GM21529 (cell line): ENCODE measurements at regions not wholly inside any gene's neighbourhood (a gene's known extent, or its start where the extent isn't known, plus 50 kb on each side); places are given as distances from the start of the nearest gene placed in this dataset.
"Not testable (repeated sequence)": the region's sequence is repeated elsewhere in the genome, so short reads cannot be mapped to it uniquely, and the experiment has no call there.

Experiments
- ATAC-seq: cut with Tn5 transposase; IDR thresholded peaks from one replicate; pipeline ENCODE4 v1.9.1; 2021; ENCODE audit not compliant: unreplicated experiment

- ATAC-seq: no peak
These were observed 118.3 kb downstream of the EXOC5 start for GRCh38 chr14:57150449-57150848.

DNA sequence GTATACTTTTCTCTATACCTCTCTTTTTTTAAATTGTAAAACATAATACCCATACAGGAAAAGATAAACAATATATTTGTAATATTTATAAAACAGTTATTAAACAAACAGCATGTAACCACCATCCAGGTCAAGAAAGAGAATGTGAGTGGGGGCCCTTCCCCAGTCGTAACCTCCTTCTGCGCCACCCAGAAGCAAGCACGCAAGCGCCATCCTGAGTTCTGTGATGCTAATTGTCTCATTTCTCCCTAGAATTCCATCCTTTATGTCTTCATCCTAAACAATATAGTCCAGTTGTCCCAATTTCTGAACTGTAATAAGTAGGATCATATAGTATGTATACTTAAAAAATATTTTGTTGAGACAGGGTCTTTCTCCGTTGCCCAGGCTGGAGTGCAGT lies 129.5 kb downstream of the EXOC5 start:
- ATAC-seq: no peak

DNA sequence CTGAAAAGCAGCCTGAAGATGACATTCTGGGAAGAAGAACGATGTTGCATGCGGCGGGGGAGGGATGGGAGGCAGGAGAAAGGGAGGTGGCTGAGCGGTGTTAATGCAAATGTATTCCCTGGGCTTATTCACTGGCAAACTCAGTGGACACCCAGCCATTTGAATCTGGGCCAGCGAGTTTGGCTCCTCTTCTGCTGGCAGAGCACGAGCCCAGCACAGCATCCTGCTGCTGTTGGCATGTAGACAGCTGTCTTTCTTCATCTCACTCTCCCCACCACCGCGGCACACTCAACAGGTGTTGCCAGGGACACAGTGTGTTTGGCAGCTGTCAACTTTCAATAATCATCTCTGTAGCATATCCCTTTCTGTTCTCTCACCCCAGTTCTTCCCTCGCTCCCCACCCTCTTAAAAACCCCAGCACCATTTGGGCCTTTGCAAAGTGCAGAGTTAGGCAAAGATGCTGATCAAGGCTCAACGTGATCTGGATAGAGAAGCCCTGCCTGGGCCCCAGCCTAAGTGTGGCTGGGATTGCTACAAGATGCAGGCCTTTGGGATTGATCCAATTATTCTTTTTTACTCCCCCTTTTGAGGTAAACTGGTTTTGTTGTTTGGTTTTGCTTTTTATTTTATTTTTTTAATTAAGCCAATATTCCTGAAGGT lies 131.9 kb downstream of the EXOC5 start:
- no peak for ATAC-seq

DNA sequence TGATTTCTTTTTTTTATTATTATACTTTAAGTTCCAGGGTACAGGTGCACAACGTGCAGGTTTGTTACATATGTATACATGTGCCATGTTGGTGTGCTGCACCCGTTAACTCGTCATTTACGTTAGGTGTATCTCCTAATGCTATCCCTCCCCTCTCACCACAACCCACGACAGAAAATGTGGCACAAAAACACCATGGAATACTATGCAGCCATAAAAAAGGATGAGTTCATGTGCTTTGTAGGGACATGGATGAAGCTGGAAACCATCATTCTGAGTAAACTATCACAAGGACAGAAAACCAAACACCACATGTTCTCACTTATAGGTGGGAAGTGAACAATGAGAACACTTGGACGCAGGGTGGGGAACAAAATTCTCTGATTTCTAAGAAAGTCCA lies 140.9 kb downstream of the EXOC5 start:
- ATAC-seq: not testable (repeated sequence)

DNA sequence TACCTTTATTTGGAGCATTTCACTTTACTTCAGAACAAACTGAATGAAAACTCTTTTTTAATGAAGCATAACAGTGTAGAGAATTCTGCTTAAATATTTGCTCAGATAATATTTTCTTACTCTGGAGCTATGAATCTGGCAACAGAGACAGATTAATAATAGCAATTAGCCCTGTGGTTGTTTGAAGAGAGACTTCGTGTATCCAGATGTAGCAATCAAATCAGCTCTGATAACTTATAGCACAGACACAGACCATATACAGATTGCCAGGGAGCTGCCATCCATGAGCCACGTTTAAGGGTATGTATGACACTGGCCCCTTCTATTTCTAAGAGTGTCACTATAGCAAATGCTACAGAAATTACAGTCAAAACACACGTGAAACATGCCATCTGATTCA lies 146.6 kb downstream of the EXOC5 start:
- ATAC-seq: no peak

DNA sequence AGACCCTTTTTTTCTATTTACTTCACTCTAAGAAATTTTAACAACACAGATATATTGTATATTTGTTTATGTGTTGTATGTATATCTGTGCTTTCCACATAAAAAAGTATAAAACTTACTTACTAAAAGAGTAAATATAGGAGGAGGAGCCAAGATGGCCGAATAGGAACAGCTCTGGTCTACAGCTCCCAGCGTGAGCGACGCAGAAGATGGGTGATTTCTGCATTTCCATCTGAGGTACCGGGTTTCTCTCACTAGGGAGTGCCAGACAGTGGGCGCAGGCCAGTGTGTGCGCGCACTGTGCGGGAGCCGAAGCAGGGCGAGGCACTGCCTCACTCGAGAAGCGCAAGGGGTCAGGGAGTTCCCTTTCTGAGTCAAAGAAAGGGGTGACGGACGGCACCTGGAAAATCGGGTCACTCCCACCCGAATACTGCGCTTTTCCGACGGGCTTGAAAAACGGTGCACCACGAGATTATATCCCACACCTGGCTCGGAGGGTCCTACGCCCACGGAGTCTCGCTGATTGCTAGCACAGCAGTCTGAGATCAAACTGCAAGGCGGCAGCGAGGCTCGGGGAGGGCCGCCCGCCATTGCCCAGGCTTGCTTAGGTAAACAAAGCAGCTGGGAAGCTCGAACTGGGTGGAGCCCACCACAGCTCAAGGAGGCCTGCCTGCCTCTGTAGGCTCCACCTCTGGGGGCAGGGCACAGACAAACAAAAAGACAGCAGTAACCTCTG lies 156.5 kb downstream of the EXOC5 start:
- ATAC-seq: not testable (repeated sequence)

GRCh38 chr14:57110411-57110810 lies 158.3 kb downstream of the EXOC5 start:
- ATAC-seq: not testable (repeated sequence)

DNA sequence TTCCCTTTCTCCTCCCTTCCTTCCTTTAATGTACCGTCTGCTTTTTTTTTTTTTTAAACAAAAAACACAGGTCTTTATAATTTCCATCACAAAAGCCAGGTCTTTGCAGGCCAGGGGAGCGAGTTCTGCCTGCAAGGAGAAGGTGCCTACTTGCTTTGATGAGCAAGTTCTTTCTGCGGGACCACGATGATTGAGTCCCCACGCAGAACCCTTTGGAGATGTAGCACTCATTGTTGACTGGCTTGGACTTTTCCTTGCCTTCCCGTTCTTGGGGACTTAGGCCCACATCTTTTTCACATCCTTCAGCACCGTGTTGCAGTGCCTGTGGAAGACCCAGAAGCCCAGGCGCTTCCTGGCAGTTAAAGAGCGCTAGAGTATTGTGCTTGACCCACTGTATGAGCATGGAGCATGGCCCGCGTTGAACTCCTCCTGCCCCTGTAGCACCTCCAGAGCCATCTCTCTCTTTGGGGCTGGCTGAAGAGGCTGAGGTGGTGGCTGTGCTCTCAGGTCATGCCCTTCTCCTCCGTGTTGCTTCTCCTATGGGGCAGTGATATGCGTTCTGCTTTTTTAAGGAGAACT lies 177.6 kb downstream of the EXOC5 start:
- no peak for ATAC-seq

- no peak for ATAC-seq
These were observed 178.8 kb downstream of the EXOC5 start for GRCh38 chr14:57089901-57090300.

DNA sequence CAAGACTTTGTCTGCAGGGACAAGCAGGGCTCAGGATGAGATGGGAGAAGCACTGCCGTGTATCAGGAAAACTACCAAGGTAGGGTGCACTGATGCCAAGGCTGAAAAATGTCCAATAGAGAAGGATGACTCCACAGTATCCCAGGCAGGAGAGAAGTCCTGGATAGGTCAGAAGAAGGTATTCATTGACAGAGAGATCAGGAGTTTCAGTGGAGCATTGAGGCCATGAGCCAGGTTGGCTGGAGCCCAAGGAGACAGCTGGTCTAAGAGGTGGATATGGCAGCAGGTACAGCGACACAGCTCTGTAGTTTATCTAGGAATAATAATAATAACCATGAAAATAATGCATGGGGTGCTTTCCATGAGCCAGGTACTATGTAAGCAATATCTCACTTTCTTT lies 180.9 kb downstream of the EXOC5 start:
- ATAC-seq: no peak

- ATAC-seq: no peak
These were observed 182.2 kb downstream of the EXOC5 start for GRCh38 chr14:57086271-57087162.

- ATAC-seq: no peak
These were observed 182.9 kb downstream of the EXOC5 start for GRCh38 chr14:57085801-57086200.

DNA sequence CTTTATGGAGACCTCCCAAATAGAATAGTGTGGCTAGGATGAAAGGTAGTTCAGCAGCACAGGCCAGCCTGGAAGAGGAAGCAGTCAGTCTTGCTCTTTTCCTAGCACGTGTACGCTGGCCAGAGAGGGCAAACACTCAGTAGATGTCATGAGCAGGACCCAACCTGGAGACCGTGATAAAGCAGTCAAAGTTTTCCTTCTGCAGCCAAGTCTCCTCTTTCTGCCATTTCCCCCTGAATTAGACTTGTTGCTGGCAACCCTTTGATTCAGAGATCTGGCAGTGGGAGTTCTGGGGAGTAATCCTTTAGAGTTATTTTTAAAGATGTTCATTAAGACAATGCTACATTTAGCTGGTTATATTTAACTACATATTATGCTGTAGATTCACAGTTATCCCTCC lies 183.7 kb downstream of the EXOC5 start:
- ATAC-seq: no peak

DNA sequence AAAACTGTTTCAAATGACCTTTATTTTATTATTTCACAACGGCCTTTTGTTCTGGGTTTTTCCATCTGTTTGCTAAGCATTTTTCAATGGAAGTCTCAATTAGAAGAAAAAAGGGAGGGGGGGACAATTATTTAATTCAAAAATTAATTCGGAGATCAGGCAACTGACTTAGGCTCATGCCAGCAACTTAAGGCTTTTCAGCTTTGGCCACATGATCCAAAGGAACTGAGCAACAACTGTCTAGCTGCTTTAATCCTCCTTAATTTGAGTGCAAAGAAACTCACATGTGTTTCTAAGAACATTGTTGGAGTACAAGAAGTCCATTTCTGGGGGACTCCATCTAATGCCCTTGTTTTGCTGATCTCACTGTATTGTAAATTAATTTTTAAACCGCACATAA lies 188.0 kb downstream of the EXOC5 start:
- ATAC-seq: no peak

DNA sequence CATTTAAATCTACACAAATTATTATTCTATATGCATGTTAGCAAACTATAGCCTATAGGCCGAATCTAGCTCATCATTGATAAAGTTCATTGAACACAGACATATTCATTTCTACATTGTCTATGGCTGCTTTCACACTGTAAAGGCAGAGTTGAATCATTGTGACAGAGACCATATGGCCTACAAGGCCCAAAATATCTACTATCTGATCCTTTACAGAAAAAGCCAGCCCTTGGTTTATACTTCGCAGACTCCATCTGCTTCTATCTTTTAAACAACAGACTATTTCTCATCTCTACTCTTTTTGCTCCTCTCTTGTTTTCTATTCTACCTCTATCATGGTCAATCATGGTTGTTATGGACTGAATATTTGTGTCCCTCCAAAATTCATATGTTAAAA lies 190.7 kb downstream of the EXOC5 start:
- no peak for ATAC-seq

DNA sequence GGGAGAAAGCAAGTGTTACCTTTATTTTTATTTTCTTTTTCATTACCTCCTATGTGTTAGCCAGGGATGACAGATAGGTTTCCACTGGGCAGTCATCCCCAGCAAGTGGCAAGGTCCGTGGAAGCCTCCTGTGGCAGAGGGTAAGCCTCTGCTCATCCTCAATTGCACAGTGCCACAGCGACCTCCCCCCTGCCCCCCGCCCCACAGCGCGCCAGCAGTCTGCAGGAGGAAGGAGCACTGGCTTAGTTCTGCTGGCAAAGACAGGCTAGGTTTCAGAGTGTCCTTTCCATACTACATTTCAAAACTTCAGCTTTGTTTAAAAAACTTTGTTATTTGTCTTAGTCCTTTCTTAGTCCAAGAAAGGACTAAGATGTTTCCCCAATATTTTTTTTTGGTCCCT lies 194.7 kb downstream of the EXOC5 start:
- ATAC-seq: no peak

DNA sequence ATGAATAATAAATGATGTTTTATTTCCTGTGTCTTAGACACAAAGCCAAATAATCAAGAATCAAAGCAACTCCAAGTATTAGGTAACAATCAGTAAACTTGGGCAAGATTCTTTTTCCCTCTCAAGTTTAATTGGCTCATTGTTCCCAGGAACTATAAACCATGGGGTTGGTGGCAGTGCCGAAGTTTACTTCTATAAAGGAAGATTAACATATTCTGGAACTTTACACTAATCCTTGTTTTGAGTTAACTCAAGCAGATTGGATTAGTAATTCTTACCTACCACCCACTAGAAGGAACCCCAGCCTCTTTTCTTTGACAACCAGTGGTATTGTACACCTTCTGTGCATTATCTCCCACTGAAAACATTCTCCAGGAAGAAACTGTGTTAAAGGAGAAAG lies 197.1 kb downstream of the EXOC5 start:
- ATAC-seq: no peak

DNA sequence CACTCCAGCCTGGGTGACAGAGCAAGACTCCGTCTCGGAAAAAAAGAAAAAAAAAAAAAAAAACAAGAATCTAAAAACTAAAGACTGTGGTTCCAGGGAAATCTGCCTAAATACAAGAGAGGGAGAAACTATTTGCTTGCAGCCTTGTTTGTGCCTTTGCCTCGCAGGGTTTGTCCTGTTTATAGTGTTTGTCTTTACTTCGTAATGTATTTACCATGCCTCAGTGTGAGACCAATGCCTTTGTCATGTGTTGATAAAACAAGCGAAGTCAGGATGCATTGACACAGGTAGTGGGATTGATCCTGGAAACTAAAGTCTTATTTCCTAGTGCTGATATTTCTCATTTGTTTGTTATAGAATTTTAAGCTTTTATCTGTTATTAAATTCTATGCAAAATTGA lies 199.0 kb downstream of the EXOC5 start:
- ATAC-seq: no peak

GRCh38 chr14:57068511-57068910 lies 200.2 kb downstream of the EXOC5 start:
- no peak for ATAC-seq

GRCh38 chr14:57066887-57067513 lies 201.7 kb downstream of the EXOC5 start:
- ATAC-seq: peak; percentile 68

GRCh38 chr14:57066463-57066862 lies 202.2 kb downstream of the EXOC5 start:
- no peak for ATAC-seq
